T1000 (cell line): ENCODE measurements at regions not wholly inside any gene's neighbourhood (a gene's known extent, or its start where the extent isn't known, plus 50 kb on each side); places are given as distances from the start of the nearest gene placed in this dataset.

Source experiments
- DNase-seq: peaks from one replicate; lab custom pipeline; 2025; ENCODE audit warnings: mixed read lengths; lab: John Stamatoyannopoulos, UW

GRCh38 chr11:30811226-30811755 is 225.1 kb upstream of the MPPED2 start:
- no peak for DNase-seq

- no peak for DNase-seq
Measured at GRCh38 chr11:30810116-30810515, 224.0 kb upstream of the MPPED2 start.

- no peak for DNase-seq
Measured at GRCh38 chr11:30801357-30801756, 215.2 kb upstream of the MPPED2 start.

- DNase-seq: no peak
Measured at GRCh38 chr11:30800904-30801303, 214.8 kb upstream of the MPPED2 start.

GRCh38 chr11:30798547-30799236 is 212.5 kb upstream of the MPPED2 start:
- no peak for DNase-seq

- DNase-seq: no peak
Measured at GRCh38 chr11:30789270-30789669, 203.1 kb upstream of the MPPED2 start.

GRCh38 chr11:30788849-30789248 is 202.7 kb upstream of the MPPED2 start:
- no peak for DNase-seq

- DNase-seq: no peak
Measured at GRCh38 chr11:30786256-30787110, 200.3 kb upstream of the MPPED2 start.

DNA sequence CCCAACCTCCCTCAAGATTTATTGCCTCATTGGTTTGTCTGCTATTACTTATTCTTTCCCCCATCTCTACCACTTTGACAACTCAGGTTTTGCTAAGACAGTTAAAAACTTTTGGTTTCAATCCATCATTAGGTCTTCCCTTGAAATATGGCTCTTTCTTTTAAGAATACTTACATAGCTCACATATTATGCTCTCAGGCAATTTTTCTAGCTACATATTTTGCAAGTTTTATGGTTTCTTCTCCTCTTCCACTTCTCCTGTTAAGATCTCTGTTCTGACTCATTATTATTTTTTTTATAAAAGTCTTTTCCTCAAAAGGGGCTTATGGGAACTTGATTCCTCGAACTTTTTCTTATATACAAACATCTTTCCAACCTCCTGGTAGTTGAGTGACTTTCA is 192.4 kb upstream of the MPPED2 start:
- DNase-seq: no peak

GRCh38 chr11:30775233-30775522 is 189.0 kb upstream of the MPPED2 start:
- DNase-seq: no peak

DNA sequence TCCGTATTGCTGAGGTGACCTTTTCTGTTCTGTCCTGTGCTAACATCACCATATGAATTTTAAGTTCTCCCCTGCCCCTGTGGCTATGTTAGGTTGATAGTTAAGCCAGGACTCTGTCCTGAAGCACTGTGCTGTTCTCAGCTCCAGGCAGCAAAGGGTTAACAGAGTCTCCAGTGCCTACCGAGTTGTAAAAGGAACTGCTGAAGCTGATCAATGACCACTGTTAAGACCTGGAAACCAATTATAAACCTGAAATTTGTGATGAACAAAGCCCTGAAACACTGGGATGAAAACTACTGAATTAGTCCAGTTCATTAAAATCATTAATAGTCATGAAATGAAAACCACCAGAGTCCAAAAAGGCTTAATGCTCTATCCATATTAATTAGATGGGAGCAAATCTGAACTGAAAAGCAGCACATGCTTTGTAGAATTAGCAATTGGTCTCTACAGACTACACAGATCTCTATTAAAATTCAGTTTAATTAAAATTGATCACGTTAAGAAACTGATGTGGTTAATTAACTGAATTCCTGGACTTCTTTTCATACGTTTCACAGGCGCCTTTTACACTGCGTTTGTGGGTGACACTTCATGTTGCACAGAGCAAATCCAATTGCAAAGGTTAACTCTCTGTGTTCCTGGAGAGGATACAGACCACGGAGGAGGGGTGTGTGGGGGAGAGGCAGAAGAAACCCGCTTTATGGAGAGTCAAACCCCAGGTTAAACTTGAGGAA is 188.5 kb upstream of the MPPED2 start:
- DNase-seq: no peak

DNA sequence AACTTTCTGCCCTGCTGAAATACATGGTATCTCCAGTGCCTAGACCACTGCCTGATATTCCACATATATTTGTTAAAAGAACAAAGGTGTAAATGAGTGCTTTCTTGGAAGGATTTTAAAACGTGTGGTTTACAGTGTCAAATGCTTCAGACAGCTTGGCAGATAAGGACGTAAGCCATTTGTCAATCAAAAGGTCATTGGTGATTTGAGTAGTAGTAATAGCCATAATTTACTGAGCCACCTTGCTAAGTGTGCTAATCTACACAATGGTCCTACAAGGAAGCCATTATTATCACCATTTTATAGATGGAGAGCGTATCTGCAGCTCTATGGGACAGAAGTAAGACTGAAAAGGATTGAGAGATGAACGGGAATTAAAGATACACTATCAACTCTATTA is 186.8 kb upstream of the MPPED2 start:
- no peak for DNase-seq

GRCh38 chr11:30763951-30764350 is 177.8 kb upstream of the MPPED2 start:
- no peak for DNase-seq

DNA sequence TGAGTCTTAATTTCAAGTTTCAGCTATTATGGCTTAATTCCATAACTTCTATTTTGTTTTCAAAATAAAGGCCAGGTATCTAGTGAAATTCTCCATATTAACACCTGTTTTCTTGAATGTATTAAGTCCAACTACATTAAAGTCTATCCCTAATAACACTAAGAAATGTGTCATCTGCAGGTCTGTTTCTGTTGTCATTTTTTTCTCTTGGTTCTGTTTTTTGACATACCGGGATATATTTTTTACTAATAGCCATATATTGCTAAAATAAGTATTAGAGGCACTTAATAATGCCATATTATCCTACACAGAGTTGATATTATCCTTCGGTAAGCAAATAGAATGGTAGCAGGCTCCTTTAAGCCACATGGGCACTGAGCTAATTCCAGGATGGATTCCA is 176.0 kb upstream of the MPPED2 start:
- DNase-seq: no peak

GRCh38 chr11:30760345-30760744 is 174.2 kb upstream of the MPPED2 start:
- no peak for DNase-seq

DNA sequence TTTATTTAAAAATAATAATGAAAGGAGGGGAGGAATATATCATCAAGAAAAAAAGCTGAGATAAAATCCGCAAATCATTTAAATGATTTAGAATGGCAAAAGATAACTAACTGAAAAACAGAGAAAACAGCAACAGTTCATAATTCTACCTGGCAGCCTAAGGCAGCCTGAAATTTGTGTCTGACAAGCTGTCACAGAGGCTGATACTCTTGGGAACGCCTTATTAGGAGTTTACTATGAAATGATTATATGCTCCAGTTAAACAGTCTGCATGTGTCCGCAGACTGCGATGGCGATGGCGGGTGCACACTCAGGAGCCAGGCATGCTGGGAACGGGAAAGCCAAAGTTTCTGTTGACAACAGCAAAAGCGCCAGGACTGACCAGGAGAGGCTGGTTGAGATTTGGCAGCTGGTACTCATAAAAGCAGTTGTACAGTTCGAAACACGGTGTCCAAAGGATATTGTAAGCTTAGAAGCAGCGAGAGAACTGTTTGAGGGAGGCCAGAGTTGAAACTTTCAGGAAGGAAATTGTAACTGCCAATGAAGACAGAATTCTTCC is 172.9 kb upstream of the MPPED2 start:
- no peak for DNase-seq

- no peak for DNase-seq
Measured at GRCh38 chr11:30758518-30758917, 172.4 kb upstream of the MPPED2 start.

DNA sequence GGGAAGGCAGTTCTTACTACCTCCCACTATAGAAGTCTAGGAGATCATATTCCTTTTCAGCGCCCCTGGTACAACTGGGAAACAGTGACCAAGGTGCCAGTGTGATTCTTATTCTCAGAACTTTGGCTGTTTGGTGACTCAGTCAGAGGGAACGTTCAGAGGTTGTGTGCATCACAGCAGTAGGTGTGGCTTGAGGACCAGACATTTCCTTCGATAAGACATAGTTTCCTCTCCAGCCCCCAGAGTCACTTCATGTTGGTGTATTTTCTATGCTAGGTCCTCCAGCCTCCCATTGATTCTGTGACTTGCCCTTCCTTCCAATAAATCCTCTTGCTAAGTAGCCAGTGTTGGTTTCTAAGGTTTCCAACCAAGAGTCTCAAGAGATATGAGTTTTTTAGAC is 171.9 kb upstream of the MPPED2 start:
- DNase-seq: peak; percentile 6

DNA sequence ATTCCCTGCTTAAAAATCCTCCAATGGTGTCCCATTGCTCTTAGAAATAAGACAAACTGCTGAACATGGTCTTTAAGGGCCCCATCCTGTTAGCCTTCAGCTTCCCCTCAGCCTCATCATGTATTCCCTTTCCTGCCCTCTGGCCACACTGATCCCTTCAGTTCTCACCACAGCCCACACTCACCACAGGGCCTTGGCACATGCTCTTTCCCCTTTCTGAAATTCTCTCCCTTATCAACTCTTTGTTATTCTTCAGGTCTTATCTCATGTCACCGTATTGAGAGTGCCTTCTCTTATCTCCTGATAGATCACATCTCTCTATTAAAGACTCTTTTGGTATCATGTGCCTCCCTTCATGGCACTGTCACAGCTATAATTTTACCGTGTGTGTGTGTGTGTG is 167.8 kb upstream of the MPPED2 start:
- DNase-seq: no peak

GRCh38 chr11:30753504-30753903 is 167.4 kb upstream of the MPPED2 start:
- no peak for DNase-seq

DNA sequence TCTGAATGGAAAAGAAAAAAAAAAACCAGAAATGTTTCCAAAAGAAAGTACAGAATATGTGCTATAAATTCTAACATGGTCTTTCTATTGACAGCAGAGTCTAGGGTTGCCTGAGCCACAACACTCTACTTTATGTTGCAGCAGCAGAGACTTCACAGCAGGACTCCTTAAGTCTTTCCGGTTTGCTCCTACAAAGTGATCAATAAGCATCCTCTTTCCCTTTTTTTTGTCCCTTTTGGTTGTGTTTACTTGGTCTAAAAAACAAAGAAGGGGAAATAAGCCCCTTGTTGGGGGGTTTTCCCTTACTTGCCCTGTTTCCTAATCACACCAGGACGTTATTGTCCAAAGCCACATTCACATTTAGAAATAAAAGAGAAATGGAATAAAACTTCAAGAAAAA is 163.1 kb upstream of the MPPED2 start:
- no peak for DNase-seq

DNA sequence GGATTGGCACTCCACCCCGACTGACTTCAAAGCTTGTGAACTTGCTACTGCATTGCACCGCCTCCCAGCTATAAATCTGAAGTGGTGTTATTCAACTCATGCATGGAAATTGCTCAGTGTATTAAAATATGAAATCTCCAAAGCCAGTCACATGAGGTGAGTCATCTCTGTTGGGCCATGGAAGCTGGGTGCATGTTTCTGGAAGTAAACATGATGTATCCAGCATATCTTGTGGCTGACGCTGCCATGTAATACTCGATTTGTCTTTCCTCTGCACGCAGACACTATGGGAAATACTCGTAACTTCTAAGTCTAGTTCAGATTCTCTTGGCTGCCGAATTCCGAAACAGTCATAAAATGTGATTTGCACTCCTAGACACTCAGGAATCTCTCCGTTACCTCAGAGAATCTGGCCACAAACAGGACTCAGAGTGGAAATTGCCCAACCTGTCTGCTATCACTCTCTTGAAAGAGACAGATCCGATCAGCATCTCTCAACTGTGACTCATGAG is 154.9 kb upstream of the MPPED2 start:
- DNase-seq: peak; percentile 54
